ENCODE measurements at regions not wholly inside any gene's neighbourhood (a gene's known extent, or its start where the extent isn't known, plus 50 kb on each side); places are given as distances from the start of the nearest gene placed in this dataset.

- no peak for TF ChIP-seq CTCF (IDR thresholded peaks at IDR 0.05)
- peak; percentile 90 for TF ChIP-seq POLR2A (IDR thresholded peaks at IDR 0.05)
These were observed 130.7 kb upstream of the NAMPT start for GRCh38 chr7:106415433-106415832.
